ENCODE measurements at regions not wholly inside any gene's neighbourhood (a gene's known extent, or its start where the extent isn't known, plus 50 kb on each side); places are given as distances from the start of the nearest gene placed in this dataset.

- TF ChIP-seq BCL3 (IDR thresholded peaks at IDR 0.05; ENCODE audit: borderline replicate concordance, insufficient read depth, low read depth, low read length, poor library complexity, severe bottlenecking) (no peak), KDM1A (IDR thresholded peaks at IDR 0.05; ENCODE audit: borderline replicate concordance) (no peak), RCOR1 (conservative IDR thresholded peaks at IDR 0.05; ENCODE audit: low read depth, low read length) (no peak), HDAC6 (IDR thresholded peaks at IDR 0.05; ENCODE audit: unreplicated experiment) (no peak), BACH1 (IDR thresholded peaks at IDR 0.05; ENCODE audit: borderline replicate concordance) (0 out of 2 replicates have a peak, but pooled peaks have one; percentile 23), ZBTB33 (IDR thresholded peaks at IDR 0.05) (0 out of 2 replicates have a peak, but pooled peaks have one; percentile 9), NR2C2 (IDR thresholded peaks at IDR 0.05; ENCODE audit: borderline replicate concordance, control insufficient read depth, insufficient read length, low read depth) (no peak), SPI1 (IDR thresholded peaks at IDR 0.05; ENCODE audit: borderline replicate concordance, insufficient read depth, low read depth, low read length) (no peak; the same call in 1 of the 2 replicates)
These were observed 655.0 kb upstream of the HS3ST5 start (continued) for GRCh38 chr6:114997813-114998292.

- no peak for FAIRE-seq
- RAD21 ChIA-PET (ENCODE audit: unreplicated experiment): no interaction called here
- POLR2A ChIA-PET: no interaction called here
These were observed 652.7 kb upstream of the HS3ST5 start for GRCh38 chr6:114995526-114995925.

More at GRCh38 chr6:114995526-114995925, 652.7 kb upstream of the HS3ST5 start:
- H3K27me3 ChIP-seq (replicated peaks in 1 of 2; ENCODE audit: control insufficient read depth in 2 of 2, insufficient read depth in 2 of 2, low read length in 1 of 2): no peaks in the 10 kb centered on the region
- intact Hi-C loops (cut with micrococcal nuclease; ENCODE audit: unreplicated experiment): no loop called here
- no peaks in the 10 kb centered on the region for H4K20me1 ChIP-seq (ENCODE audit: control insufficient read depth, insufficient read depth)
- H3K4me2 ChIP-seq (ENCODE audit: control insufficient read depth, insufficient read depth): no peak overlapping the region
- no peak overlapping the region for H3K9ac ChIP-seq (ENCODE audit: control insufficient read depth, insufficient read depth, low read length)
- BruUV-seq (replicated peaks): no TSS peak
- no peak overlapping the region for H2AFZ ChIP-seq (ENCODE audit: control insufficient read depth, low read depth, low read length)
- no peaks in the 10 kb centered on the region for H3K4me1 ChIP-seq (ENCODE audit: control insufficient read depth, insufficient read depth, low read length)
- peaks cover 11% of the 10 kb centered on the region; the same call in 2 of the 3 replicates for H3K9me3 ChIP-seq (replicated peaks; ENCODE audit: control insufficient read depth, insufficient read depth, low read length)
- H3K36me3 ChIP-seq (ENCODE audit: control insufficient read depth in 2 of 2, insufficient read depth in 2 of 2, low read length in 1 of 2): no peaks in the 10 kb centered on the region
- H3K4me3 ChIP-seq: no peak overlapping the region
- ChIA-PET CTCF (no interaction called here), SMC1A (ENCODE audit: uncharacterized antibody, unreplicated experiment) (no interaction called here)
- H3K79me2 ChIP-seq (ENCODE audit: control insufficient read depth, insufficient read depth, low read length): no peaks in the 10 kb centered on the region
- TF ChIP-seq RUNX3 (IDR thresholded peaks at IDR 0.05; ENCODE audit: low read length) (no peak), RAD51 (IDR thresholded peaks at IDR 0.05) (no peak), SREBF1 (IDR thresholded peaks at IDR 0.05; ENCODE audit: low read length) (no peak), REST (IDR thresholded peaks at IDR 0.05; ENCODE audit: low read depth, low read length) (no peak)
- DNase-seq (ENCODE audit: low read depth, low spot score): no peak
- in situ Hi-C loops (cut with MboI): no loop called here
- no peak overlapping the region for H3K27ac ChIP-seq (ENCODE audit: control insufficient read depth, insufficient read depth)
- no peak for ATAC-seq
